ENCODE measurements at regions not wholly inside any gene's neighbourhood (a gene's known extent, or its start where the extent isn't known, plus 50 kb on each side); places are given as distances from the start of the nearest gene placed in this dataset.
"Not testable (repeated sequence)": the region's sequence is repeated elsewhere in the genome, so short reads cannot be mapped to it uniquely, and the experiment has no call there.

- no peak for TF ChIP-seq CTCF (IDR thresholded peaks at IDR 0.05; ENCODE audit: extremely low read depth, insufficient read depth, missing control alignments)
- no peak for DNase-seq (ENCODE audit: low spot score)
- in situ Hi-C loops (cut with MboI; ENCODE audit: low pct_unique_long_range_greater_than_20kb, low sequenced_read_pairs, unreplicated experiment): no loop called here
Observed at GRCh38 chr9:7739595-7739994, 60.0 kb downstream of the DMAC1 start.

- no peak for TF ChIP-seq CTCF (IDR thresholded peaks at IDR 0.05; ENCODE audit: extremely low read depth, insufficient read depth, missing control alignments)
- in situ Hi-C loops (cut with MboI; ENCODE audit: low pct_unique_long_range_greater_than_20kb, low sequenced_read_pairs, unreplicated experiment): no loop called here
- no peak for DNase-seq (ENCODE audit: low spot score)
Observed at GRCh38 chr9:7735311-7735710, 64.3 kb downstream of the DMAC1 start.

GRCh38 chr9:7730164-7730445 lies 69.5 kb downstream of the DMAC1 start:
- in situ Hi-C loops (cut with MboI; ENCODE audit: low pct_unique_long_range_greater_than_20kb, low sequenced_read_pairs, unreplicated experiment): no loop called here
- no peak for DNase-seq (ENCODE audit: low spot score)
- no peak for TF ChIP-seq CTCF (IDR thresholded peaks at IDR 0.05; ENCODE audit: extremely low read depth, insufficient read depth, missing control alignments)

GRCh38 chr9:7729371-7730163 lies 70.0 kb downstream of the DMAC1 start:
- no peak for TF ChIP-seq CTCF (IDR thresholded peaks at IDR 0.05; ENCODE audit: extremely low read depth, insufficient read depth, missing control alignments)
- DNase-seq (ENCODE audit: low spot score): no peak
- in situ Hi-C loops (cut with MboI; ENCODE audit: low pct_unique_long_range_greater_than_20kb, low sequenced_read_pairs, unreplicated experiment): no loop called here

GRCh38 chr9:7721291-7721690 lies 78.3 kb downstream of the DMAC1 start:
- DNase-seq (ENCODE audit: low spot score): no peak
- in situ Hi-C loops (cut with MboI; ENCODE audit: low pct_unique_long_range_greater_than_20kb, low sequenced_read_pairs, unreplicated experiment): no loop called here
- no peak for TF ChIP-seq CTCF (IDR thresholded peaks at IDR 0.05; ENCODE audit: extremely low read depth, insufficient read depth, missing control alignments)

GRCh38 chr9:7713088-7713487 lies 86.5 kb downstream of the DMAC1 start:
- DNase-seq (ENCODE audit: low spot score); in situ Hi-C loops (cut with MboI; ENCODE audit: low pct_unique_long_range_greater_than_20kb, low sequenced_read_pairs, unreplicated experiment): not testable (repeated sequence)

GRCh38 chr9:7710686-7711085 lies 88.9 kb downstream of the DMAC1 start:
- TF ChIP-seq CTCF (IDR thresholded peaks at IDR 0.05; ENCODE audit: extremely low read depth, insufficient read depth, missing control alignments): no peak
- in situ Hi-C loops (cut with MboI; ENCODE audit: low pct_unique_long_range_greater_than_20kb, low sequenced_read_pairs, unreplicated experiment): no loop called here
- DNase-seq (ENCODE audit: low spot score): no peak
